ENCODE measurements at regions not wholly inside any gene's neighbourhood (a gene's known extent, or its start where the extent isn't known, plus 50 kb on each side); places are given as distances from the start of the nearest gene placed in this dataset.
"Not testable (repeated sequence)": the region's sequence is repeated elsewhere in the genome, so short reads cannot be mapped to it uniquely, and the experiment has no call there.

DNA sequence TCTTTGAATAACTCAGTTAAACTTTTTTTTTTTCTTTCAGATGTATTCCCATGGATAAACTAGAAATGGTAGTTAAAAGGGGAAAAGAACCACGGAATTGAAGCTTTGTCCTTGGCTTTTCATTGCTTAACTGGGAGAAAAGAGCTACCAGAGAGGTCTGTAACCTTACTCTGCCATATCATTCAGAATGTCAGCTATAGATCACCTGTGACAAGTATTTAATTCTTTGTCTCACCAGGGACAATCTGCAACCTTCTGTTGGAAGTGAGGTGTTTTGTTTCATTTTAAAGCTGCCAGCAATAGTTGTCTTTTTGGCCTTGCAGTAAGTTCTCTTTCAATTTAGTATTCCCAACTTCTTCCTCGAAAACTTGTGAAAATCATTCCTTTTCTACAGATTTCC, 618.4 kb downstream of the FRK start:
- no peaks in the 10 kb centered on the region for H3K9me3 ChIP-seq
- no peak overlapping the region for H3K4me3 ChIP-seq (ENCODE audit: low read depth, low read length)
- no peaks in the 10 kb centered on the region for H3K27me3 ChIP-seq
- H3K4me1 ChIP-seq: peaks cover 15% of the 10 kb centered on the region
- TF ChIP-seq, protein P1, sequence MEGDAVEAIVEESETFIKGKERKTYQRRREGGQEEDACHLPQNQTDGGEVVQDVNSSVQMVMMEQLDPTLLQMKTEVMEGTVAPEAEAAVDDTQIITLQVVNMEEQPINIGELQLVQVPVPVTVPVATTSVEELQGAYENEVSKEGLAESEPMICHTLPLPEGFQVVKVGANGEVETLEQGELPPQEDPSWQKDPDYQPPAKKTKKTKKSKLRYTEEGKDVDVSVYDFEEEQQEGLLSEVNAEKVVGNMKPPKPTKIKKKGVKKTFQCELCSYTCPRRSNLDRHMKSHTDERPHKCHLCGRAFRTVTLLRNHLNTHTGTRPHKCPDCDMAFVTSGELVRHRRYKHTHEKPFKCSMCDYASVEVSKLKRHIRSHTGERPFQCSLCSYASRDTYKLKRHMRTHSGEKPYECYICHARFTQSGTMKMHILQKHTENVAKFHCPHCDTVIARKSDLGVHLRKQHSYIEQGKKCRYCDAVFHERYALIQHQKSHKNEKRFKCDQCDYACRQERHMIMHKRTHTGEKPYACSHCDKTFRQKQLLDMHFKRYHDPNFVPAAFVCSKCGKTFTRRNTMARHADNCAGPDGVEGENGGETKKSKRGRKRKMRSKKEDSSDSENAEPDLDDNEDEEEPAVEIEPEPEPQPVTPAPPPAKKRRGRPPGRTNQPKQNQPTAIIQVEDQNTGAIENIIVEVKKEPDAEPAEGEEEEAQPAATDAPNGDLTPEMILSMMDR (IDR thresholded peaks at IDR 0.05; ENCODE audit: low read depth, low read length): no peak
- H3K36me3 ChIP-seq: no peaks in the 10 kb centered on the region
- DNase-seq: no peak

DNA sequence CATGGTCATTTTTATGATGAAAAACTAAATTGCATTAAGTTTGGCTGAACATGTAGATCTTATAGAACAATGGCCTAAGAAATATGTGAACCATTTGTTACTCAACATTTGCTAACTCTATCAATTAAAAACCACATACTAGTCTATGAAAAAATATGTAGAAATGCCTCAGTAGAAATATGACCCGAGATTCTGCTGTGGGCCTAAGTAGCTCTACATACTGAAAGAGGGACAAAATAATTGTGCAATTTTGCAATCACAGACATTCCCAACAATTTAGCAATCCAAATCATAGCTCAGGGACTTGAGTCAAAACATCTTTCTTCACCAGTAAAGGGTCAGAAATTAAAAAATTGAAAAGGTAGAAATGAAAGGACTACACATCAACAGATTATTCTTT, 619.0 kb downstream of the FRK start:
- Histone ChIP-seq H3K36me3 (no peaks in the 10 kb centered on the region), H3K27me3 (no peaks in the 10 kb centered on the region), H3K4me1 (peaks cover 15% of the 10 kb centered on the region), H3K4me3 (ENCODE audit: low read depth, low read length) (no peak overlapping the region), H3K9me3 (no peaks in the 10 kb centered on the region)
- TF ChIP-seq, protein P1 (IDR thresholded peaks at IDR 0.05; ENCODE audit: low read depth, low read length): no peak
- DNase-seq: no peak

DNA sequence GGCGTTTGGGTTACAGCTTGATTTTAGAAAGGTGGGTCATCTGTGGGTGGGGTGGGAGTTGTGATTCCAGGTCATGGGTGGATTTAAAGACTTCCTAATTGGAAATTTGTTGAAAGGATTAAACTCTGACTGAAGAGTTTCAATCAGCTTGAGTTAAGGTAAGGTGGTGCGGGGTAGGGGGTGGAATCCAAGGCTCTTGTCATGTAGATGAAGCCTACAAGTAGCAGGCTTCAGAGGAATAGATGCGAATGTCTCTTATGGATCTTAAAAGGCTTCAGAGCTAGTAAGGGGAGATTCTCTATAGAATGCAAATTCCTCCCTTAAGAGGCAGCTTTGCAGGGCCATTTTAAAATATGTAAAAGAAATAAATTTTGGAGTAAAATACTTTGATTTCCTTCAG, 645.3 kb downstream of the FRK start:
- DNase-seq: no peak
- Histone ChIP-seq H3K27me3 (no peaks in the 10 kb centered on the region), H3K9me3 (no peaks in the 10 kb centered on the region), H3K4me1 (no peaks in the 10 kb centered on the region), H3K4me3 (ENCODE audit: low read depth, low read length) (no peak overlapping the region), H3K36me3 (no peaks in the 10 kb centered on the region)
- TF ChIP-seq, protein P1 (IDR thresholded peaks at IDR 0.05; ENCODE audit: low read depth, low read length): no peak

DNA sequence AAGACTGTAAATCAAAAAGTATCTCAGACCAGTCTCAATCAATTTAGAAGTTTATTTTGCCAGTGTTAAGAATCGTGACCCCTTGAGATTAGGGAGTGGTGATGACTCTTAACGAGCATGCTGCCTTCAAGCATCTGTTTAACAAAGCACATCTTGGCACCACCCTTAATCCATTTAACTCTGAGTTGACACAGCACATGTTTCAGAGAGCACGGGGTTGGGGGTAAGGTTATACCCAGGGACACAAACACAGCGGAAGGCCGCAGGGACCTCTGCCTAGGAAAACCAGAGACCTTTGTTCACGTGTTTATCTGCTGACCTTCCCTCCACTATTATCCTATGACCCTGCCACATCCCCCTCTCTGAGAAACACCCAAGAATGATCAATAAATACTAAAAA, 645.8 kb downstream of the FRK start:
- H3K4me3 ChIP-seq (ENCODE audit: low read depth, low read length); H3K27me3 ChIP-seq; H3K4me1 ChIP-seq; DNase-seq; H3K9me3 ChIP-seq; H3K36me3 ChIP-seq: not testable (repeated sequence)

DNA sequence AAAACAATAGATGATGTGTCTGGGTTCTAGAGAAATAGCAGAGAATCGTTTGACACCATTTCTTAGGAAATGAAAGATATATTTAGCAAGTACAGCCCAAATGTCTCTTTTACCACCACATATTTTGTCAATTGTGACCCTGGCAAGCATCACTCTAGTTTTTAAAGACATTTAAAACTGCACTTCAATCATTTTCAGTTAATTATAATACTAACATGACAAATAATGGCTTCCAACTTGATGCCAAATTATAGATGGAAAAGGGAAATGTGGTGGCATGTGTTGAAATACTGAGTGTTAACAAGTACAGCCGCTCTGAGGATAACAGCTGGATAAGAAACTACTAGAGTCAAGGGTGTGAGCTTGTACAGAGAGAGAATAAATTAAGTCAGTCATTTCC, 648.9 kb downstream of the FRK start:
- Histone ChIP-seq H3K9me3 (no peaks in the 10 kb centered on the region), H3K4me3 (ENCODE audit: low read depth, low read length) (no peak overlapping the region), H3K27me3 (no peaks in the 10 kb centered on the region), H3K4me1 (no peaks in the 10 kb centered on the region), H3K36me3 (no peaks in the 10 kb centered on the region)
- TF ChIP-seq, protein P1 (IDR thresholded peaks at IDR 0.05; ENCODE audit: low read depth, low read length): no peak
- DNase-seq: no peak

DNA sequence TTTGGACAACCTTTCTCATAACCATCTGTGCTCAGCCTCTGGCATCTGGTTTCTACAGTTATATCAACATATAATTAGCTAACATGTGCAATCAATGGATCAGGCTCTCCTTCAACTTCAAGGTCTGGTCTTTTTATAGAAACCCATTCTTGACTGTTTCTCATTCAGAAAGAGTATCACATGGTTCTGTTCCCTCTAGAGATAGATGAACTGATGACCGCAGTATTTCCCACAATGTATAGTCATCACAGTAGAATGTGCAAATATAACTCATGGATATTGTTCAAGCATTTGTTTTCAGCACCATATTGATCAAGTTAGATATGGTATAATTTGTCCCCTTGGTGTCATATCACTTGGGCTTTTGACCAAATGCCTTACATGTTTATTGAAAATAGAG, 656.2 kb downstream of the FRK start:
- no peaks in the 10 kb centered on the region for H3K9me3 ChIP-seq
- no peaks in the 10 kb centered on the region; the same call in 1 of the 2 replicates for H3K4me1 ChIP-seq
- no peaks in the 10 kb centered on the region for H3K36me3 ChIP-seq
- H3K27me3 ChIP-seq: no peaks in the 10 kb centered on the region
- no peak for DNase-seq
- no peak overlapping the region for H3K4me3 ChIP-seq (ENCODE audit: low read depth, low read length)
- TF ChIP-seq, protein P1 (IDR thresholded peaks at IDR 0.05; ENCODE audit: low read depth, low read length): no peak

DNA sequence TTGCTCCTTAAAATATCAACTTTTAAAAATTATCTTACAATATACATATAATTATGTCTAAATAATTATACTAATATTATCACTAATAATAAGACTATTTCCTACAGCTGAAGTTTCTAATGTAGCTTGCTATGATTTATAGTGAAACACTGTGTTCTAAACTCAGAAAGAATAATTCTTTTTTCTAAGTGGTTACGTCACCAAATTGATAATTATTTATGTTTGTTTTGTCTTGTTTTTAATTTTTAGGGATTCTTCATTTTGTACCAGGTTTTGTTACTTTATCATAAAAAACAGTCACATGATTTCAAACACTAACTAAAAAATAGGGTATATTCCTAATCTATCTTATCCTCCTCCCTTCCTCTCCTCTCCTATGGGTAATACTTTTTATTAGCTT, 662.1 kb downstream of the FRK start:
- TF ChIP-seq, protein P1 (IDR thresholded peaks at IDR 0.05; ENCODE audit: low read depth, low read length): no peak
- Histone ChIP-seq H3K9me3 (no peaks in the 10 kb centered on the region), H3K27me3 (no peaks in the 10 kb centered on the region), H3K4me3 (ENCODE audit: low read depth, low read length) (no peak overlapping the region), H3K36me3 (no peaks in the 10 kb centered on the region), H3K4me1 (no peaks in the 10 kb centered on the region)
- DNase-seq: no peak
